NCI-H187 (cell line): ENCODE measurements at regions not wholly inside any gene's neighbourhood (a gene's known extent, or its start where the extent isn't known, plus 50 kb on each side); places are given as distances from the start of the nearest gene placed in this dataset.

ENCODE experiments used
- DNase-seq, 2 experiments: peaks; one replicate each; lab custom pipeline; 2025; lab: John Stamatoyannopoulos, UW

DNA sequence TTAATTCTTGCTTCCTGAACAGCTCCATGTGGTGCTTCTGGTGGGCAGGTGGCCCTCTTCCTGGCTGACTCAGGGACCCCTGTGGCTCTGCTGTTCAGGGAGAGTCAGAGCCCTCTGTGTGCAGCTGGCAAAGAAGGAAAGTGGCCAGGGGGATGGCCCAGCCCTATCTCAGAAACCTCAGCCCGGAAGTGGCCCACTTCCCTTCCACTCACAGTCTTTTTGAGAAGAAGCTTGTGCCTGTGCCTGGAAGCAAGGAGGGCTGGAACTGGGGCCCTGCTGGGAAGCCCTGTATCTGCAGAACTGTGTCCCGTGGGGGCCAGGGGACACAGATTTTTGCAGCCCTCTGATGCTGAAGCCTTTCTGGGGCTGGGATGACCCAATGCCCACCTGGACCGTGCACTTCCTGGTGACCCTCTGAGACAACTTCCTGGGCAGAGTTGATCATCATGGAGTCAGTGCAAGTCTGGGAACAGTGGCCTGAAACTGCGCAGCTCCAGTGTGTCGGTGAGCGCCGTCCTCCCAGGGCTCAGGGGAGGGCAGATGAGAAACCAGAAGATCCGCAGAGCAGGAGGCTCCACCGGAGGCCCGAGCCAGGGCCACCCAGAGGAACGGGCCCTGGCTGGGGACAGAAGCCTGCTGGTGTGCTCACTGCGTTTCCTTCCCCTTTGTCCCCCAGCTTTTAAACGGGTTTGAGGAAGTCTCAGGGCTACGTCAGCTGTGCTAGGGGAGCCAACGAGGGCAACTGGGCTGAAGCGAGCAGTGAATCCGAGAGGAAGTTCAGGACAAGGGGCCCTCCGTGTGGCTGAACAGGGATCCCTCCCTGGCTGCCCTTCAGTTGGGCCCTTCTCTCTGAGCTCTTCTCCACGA is 217.4 kb upstream of the RTL1 start:
- DNase-seq = no peak

DNA sequence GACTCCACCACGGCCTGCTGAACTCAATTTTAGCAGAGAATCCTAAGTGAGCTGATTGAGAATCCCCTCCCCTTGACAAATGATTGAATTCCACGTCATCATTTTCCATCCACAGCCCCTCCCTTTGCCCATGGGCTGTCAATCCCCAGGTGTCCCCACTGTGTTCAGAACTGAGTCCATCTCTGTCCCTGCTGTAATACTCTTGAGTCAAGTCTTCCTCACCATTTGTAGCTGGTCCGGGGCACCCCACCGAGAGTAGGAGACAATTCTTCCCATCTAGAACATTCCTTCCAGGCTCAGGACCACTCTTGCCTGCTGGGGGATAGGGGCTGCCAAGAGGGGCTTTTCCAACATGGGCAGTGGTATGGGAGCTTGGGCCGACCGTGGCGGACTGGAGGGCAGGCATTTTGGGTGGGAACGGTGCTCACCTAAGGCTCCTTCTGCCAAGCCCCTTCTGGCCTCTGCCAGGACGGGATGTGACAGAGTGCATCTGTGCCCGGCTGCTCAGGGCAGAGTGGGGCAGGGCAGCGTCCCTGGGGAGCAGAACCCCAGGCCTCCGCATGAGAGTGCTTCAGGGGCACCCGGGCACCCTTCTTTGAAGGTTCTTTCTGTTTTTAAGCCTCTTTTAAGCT is 218.1 kb upstream of the RTL1 start:
- DNase-seq = no peak

DNA sequence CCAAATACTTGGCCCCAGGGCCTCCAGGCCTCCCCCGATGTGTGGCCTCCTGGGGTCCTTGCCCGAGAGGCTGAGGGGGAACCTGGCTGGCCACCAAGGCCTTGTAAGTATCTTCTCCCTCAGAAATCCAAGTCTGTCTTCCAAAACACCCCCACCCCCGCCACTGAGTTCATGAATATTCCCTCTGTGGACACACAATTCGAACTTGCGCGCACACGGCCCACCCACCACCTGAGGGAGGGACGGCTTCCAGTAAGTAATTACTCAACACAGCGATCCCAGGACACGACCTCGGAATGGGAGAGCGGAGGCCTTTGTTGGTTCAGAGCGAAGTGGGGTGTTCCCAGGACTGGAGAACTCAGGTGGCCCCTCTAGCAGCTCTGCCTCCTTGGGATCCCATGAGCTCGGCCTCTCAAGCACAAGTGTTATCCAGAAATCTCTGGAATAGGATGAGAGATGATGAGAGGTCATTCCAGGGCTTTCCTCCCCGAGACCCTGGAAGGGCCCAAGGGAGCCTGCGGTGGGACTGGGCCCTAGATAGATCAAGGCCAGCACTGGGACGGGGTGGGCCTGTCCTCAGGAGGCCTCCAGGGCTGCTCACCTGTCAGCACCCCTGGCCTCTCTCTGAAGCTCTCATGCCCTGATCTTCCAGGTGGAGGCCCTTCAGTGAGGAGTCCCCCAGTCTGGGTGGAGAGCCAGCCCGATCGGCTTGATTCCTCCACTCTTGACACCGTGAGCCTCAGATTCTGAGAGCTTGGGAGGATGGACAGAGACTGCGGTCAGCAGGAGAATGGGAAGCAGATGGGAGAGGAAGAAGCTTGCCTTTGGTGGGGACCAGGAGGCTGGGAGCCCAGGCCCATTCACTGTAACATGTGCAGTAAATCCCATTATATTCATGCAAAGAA is 219.0 kb upstream of the RTL1 start:
- no peak for DNase-seq

DNA sequence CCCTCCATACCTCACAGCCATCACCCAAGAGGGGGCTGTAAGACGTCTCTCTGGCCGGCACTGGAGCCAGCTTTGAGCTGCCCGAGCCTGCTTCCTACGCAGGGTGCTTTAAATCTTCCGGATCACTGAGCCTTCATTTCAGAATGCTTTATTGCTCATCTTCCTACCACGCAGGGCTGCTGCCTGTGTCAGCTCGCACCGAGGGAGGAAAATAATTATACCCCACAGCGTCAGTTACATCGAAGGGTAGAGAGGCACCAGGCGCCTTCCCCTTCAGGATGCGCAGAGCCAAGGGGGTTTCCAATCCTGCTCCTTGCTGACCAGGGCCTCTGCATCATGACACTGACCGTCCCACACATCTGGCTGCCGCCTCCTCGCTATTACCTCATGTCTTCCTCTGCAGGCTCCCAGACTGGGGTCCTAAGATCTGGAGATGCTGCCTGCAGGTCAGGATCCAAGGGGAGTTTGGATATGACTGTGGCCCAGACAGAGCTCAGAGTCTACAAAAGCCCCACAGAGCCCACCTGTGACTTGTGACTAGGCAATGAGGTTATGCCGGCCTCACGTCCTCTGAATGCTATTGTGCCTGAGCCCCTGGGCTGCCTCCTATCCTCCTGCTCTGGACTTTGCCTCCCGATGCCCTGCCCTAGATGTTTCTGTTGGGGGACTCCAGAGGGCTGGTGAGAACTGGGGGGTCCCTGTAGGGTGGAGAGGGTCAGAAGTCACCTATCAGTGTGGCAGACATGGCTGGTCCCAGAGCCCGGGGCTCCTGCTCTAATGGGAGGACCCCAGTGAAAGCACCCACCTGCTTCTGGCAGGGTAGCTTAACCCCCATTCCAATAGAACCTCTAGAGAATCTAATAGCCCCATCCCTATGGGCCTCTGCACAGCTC is 220.3 kb upstream of the RTL1 start:
- no peak for DNase-seq

DNA sequence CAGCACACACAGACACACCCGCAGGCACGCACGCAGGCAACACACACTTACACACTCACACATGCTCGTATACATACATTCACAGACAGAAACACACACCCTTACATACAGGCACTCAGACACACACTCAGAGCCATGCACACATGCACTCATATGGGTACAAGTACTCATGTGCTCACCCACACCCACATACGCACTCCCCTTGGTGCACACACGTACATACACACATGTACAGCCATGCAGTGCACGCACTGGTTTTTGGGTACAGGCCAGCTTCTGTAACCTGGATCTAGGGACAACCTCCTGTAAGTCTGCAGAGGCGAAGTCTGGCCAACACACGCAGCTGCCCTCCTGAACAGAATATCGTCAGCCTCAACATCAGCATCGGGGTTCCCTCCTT is 221.3 kb upstream of the RTL1 start:
- DNase-seq = no peak

DNA sequence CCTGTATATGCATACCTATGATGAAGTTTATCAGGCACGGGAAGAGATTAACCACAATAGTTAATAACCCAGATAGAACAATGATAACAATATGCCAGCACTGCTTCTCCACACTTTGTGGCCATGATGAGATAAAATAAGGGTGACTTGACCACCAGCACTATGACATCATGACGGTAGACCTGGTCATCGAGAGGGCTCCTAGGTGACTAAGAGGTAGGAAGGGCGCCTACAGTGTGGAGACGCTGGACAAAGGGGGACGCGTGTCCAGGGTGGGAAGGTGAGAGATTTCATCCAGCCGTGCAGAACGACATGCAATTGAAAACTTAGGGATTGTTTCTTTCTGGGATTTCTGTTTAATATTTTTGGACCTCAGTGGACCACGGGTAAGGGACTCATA is 221.8 kb upstream of the RTL1 start:
- DNase-seq = no peak

DNA sequence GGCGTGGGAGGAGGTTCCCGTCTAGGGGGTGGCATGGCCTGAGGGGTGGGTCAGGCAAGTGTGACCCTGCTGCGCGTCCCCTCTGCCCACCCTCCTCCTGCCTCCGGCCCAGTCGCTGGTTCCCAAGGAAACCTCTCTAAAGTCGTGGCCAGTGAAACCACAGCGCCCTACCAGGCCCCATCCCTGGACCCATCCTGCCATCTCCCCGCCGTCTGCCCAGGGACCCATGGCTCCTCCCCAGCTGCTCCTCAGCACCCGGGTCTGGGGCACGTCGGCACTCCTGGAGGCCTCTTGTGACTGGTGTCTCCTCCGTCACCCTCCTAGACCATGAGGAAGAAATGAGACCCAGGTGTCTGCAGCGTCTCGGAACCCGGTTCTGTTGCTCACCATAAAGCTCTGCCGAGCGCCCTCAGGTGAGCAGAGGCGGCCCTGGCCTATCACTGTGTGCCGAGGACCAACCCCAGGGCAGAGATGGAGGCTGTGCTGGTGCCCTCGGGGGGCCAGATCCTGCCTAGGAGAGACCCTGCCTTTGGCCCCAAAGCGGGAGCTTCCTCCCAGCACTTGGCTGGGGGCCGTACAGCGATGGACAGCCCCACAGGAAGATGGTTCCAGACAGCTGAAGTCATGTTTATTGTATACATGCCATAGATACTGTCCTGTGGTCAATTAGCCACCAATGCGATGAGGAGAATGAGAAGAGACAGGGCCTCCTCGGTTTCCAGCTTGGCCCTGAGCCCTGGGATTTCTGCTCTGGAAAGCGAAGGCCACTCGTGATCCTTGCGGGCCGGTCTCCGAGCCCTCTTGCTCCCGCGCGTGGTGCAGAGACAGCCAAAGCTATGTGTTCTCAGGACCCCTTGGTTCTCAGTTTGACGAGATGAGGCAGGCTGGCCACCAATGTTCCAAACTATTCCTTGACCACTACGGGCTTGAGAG is 222.5 kb upstream of the RTL1 start:
- no peak for DNase-seq

DNA sequence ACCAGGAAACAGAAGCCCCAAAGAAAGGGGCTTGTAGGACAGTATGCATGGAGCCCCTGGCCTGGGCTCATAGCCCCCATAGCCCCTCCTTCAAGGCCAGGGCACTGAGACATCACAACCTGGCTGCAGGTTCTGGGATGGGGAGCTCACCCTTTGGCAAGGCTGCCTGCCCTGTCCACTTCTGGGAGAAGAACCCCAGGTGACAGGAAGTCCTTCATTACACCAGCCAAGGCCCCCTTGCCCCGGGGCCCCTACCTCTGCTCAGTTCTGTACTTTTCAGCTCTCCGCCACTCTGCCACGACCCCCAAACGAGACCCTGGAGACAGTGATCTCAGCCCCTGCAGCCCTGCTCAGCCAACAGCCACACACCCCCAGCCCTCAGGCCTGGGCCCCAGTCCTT is 223.2 kb upstream of the RTL1 start:
- DNase-seq = no peak

DNA sequence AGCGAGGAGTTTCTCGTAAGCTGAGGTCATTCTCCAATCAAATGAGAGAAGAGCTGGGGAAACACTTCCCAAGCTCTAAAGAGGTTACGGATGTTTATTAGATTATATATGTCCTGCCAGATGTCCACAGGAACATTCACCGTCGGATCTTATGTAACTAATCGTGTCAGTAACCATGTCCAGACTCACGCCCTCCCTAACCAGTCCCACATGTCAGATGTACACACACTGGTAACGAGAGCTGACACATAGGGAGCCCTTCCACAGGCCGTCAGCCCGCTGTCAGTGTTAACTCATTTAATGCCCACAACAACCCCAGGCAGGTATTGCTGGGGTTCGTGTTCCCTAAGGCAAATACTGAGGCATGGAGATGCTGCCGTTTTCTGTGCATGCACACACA is 223.7 kb upstream of the RTL1 start:
- DNase-seq = no peak

DNA sequence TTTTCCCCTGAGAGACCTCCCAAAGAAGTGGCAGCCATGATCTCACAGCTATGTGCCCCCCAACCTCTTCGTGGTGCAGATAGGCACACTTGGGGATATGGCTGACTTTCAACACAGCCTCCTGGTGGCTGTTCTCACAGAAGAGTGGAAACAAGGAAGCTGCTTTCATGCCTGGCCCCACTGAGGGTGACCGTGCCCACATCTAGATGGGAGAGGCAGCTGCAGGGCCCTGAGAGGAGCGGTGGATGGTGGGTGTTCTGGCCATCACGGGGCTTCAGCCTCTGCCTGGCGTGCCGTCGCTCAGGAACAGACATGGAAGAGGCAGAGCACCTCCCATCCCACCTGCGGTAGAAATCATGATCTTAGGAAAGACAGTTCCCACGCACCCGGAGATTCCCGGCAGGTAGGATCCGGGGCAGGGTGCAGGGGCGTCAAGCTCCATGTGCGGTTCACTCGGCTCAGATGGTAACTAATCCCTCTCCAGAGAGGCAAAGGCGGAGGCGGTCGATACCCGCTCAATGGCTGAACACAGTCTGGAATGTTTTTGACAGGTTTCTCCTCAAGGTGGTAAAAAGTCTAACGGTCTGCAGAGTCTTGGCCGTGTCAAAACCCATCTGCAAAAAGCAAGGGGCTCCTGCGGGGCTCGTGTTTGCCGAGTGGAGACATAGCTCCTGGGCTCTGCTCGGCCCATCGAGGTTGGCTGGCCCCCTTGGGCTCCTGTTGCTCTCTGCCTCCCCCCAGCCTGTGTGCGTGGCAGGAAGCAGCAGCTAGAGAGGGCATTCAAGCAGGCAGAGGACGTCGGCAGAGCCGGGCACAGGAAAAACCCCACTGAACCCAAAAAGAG is 225.2 kb upstream of the RTL1 start:
- no peak for DNase-seq

DNA sequence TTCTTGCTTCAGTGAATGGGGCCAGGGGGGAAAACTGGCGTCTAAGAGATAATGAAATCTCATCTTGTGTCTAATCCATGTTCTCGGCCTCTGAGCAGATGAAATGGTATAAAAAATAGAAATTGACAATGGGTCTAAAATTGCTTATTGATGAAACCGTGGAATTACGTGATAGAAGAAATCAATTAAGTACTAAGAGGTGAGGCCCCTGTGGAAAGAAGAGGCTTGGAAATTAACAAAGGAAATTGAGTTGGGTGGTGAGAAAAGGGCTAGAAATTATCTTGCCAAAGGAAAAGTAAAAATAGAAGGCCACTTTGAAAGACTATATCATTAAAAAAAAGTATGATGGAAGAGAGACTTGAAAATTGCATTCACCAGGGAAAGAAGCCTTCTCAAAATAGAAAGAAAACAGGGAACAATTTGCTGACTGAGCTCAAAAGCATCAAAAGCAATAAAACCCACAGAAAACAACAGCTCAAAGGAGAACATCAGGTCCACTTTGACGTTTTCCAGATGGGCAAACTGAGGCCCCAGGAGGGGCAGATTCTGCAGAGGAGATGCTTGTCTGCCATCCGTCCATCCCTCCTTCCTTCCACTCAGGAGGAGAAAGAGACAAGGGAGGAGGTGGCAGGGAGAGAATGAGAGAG is 226.1 kb upstream of the RTL1 start:
- no peak for DNase-seq

DNA sequence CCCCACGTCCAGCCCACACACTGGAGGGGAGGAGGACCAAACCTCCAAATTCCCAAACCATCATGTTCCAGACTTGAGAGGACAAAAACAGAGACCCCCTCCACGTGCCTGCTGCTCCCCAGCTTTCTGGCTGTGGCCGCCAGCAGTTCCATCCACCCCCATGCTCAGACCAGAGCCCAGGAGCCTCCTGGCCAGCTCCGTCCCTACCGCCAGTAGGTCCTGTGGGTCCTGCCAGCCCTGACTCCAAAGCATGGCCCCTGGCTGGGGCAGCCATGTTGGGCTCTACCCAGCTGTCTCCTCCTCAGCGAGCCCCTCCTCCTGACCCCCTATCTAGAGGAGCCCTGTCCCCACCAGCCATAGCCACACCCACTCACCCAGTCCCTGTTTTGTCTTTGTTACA is 227.3 kb upstream of the RTL1 start:
- no peak for DNase-seq

DNA sequence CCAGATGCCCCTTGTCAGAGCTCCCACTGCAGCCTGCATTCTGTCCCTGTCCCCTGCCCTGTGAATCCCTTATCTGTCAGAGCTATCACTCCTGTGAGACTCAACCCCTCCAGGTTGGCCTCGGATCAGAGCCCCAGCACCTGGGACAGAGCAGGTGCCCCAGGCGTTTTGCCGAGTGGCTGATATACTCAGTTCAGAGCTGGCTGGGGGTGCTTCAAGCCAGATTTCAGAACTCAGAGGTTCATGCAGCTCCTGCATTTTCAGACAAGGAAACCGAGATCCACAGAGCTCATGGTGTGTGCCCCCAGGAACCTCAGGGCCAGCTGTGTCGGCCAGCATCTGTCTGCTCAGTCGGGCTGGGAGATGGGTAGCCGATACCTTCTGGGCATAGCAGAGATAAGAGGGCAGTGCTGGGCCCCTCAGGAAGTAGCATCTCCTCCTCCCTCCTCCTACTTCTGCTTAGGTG is 228.0 kb upstream of the RTL1 start:
- no peak for DNase-seq

DNA sequence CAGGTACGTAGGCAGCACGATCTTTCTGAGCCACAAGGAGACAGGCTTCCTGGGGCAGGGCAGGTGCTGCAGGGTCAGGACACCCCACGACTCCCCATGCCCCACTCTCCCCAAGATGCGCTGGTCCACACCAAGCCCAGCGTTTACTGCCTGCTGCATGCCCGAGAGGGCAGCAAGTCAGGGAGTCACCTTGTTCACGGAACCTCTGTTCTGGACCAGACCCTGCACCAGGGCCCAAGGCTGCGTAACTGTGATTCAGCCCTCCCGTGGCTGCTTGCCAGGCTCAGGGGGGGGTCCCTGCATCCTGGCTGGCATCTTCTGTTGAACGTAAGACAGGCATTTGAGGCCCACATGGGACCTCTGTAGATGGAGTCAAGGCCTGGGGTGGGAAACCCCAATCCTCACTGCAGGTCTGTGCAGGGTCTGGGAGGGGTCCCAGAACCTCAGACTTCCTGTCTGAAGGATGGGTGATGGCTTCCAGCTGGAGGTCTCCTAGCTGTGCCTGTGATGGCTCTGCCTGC is 228.6 kb upstream of the RTL1 start:
- no peak for DNase-seq

DNA sequence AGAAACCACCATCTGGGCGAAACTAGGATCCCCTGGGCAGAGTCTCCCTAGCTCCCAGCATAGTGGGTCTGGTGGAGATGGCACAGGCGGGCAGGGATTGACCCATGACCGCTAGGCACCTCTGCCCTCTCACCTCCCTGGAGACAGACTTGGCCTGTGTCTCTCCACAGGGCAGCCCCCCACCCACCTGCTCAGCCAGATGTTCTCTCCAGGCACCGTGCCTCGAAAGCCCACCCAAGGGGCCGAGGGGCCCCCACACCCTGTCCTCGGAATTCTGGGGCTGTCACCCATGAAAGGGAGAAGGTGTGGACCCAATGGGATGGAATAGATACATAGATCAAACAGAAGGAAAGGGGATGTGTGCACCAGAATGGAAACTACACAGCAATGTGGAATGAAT is 229.1 kb upstream of the RTL1 start:
- DNase-seq = no peak

DNA sequence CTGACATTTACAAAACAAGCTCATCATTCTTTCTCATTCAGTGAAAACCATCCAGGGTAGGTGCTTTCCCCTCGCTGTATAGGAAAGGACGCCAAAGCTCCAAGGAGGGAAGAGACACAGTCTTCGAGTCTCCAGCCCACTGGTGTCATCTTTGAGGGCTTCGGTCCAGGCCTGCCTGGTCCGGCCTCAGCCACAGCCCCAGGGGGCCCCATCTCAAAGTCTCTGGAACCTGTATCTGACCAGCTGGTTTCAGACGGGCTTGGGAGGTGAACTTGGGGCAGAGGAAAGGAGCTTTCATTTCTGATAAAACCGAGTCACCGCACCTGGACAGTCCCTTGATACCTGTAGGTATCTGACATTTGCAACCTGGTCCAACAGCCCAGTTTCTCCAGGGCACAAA is 229.5 kb upstream of the RTL1 start:
- DNase-seq = no peak

DNA sequence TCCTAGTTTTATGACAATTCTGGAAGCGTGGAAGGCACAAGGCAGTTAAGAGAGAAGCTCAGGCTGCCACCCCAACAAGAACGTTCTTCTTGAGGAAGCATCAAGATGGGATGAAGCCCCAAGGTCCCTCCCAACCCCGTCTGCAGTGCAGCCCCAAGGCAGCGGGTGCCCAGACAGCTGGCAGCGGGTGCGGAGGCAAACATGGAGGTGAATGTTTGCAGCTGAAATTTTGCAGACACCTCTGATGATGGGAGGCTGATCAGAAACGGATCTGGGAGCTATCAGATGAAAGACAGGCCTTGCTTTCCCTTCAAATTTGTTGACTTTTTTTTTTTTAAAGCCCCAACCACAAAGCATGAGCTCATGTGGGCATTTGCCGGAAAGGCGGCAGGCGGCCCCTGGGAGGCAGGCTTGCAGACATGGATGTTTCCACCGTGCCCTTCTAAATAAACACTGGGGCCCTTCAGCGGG is 230.7 kb upstream of the RTL1 start:
- no peak for DNase-seq

DNA sequence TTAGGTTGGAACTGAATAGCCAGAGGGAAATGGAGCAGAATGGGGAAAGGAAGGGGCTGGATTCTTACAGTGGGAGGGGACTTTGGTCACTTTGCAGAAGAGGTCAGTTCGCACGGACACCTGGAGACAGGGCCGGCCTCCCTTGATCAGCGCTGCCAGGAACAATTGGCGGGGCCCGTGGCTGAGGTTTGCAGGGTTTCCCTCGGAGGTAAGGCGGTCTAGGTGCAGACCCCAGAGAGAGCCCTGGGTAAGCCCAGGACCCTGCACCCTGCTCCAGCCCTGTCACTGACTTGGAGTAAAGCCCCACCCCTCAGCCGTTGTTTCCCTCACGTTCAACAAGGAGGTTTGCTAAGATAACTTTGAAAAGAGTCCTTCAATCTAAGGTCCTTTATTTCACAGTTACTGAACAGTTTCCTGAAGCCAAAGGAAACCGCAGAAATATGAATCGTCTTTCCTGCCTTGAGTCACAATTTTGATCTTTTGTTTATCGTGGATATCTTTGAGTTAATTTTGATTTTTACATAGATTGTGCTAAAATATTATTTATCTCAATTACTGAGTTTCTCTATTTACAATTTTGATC is 231.4 kb upstream of the RTL1 start:
- DNase-seq = no peak
